Tibial nerve (tissue), 4 donors: ENCODE measurements at regions not wholly inside any gene's neighbourhood (a gene's known extent, or its start where the extent isn't known, plus 50 kb on each side); places are given as distances from the start of the nearest gene placed in this dataset.

Experiments used
- DNase-seq, 2 donors: peaks; one replicate each; pipeline ENCODE4 v3.0.0-alpha.2; 2019; ENCODE audit warnings: low spot score in 2 of 2
- H3K27ac ChIP-seq, 4 donors: fragments of 200-600 bp; sonication (generic) in 3 of 4; one replicate each; pipeline ENCODE4 v1.5.1; 2017 to 2019; ENCODE audit warnings: mild to moderate bottlenecking in 1 of 4
- H3K27me3 ChIP-seq, 2 donors: fragments of 200-600 bp; sonication (generic) in 1 of 2; one replicate each; pipeline versions ENCODE4 v1.5.1 to v1.6.0; 2017 to 2019
- H3K36me3 ChIP-seq, 3 donors: fragments of 200-600 bp; sonication (generic); one replicate each; pipeline ENCODE4 v1.5.1; 2018 to 2019
- H3K4me1 ChIP-seq, 4 donors: fragments of 200-600 bp; sonication (generic) in 3 of 4; one replicate each; pipeline ENCODE4 v1.5.1; 2017 to 2019
- H3K4me3 ChIP-seq, 4 donors: fragments of 200-600 bp; sonication (generic) in 3 of 4; one replicate each; pipeline ENCODE4 v1.5.1; 2017 to 2019; ENCODE audit warnings: mild to moderate bottlenecking in 1 of 4, moderate library complexity in 1 of 4
- H3K9me3 ChIP-seq, 4 donors: fragments of 200-600 bp; sonication (generic) in 3 of 4; one replicate each; pipeline ENCODE4 v1.5.1; 2017 to 2019
- EP300 ChIP-seq, 2 donors: sonication (generic); formaldehyde crosslinking; IDR thresholded peaks; one replicate each; pipeline ENCODE4 v1.6.1; 2017; ENCODE audit warnings: antibody characterized with exemption in 2 of 2, mild to moderate bottlenecking in 1 of 2
- POLR2A ChIP-seq, 2 donors: fragments of 450-650 bp; IDR thresholded peaks; one replicate each; pipeline ENCODE4 v1.6.1; 2017; ENCODE audit warnings: antibody characterized with exemption in 2 of 2, mild to moderate bottlenecking in 2 of 2, moderate library complexity in 2 of 2
- WGBS, 2 donors: methylation state at CpG; one replicate each; pipeline ENCODE4 v1.1.5; 2018; 5-methylcytosine and 5-hydroxymethylcytosine counted together
- TF ChIP-seq, protein P1 (sequence below), 5 experiments: fragments of 200-600 bp in 3 of 5; fragments of 450-650 bp in 2 of 5; sonication (generic) in 3 of 5; IDR thresholded peaks; one replicate each; pipeline ENCODE4 v1.5.1; 2016 to 2019; ENCODE audit warnings: antibody characterized with exemption in 5 of 5, mild to moderate bottlenecking in 3 of 5, moderate library complexity in 2 of 5

DNA sequence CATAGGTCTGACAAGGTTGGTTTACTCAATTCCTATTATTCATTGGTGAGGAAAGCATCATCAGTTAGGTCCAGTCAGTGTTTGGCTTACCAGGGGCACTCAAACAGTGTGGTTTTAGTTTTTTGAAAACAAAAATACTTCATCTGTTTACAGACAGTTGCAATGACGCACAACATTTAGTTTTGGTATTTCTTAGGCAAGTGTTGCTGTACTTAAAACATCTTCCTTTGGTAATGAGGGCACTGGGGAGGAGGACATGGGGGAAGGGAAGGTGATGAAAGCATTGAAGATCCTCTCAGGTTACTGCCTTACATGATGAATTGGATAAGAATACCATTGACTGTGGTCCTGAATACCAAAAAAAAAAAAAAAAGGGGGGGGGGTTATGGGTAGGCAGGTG lies 93.7 kb upstream of the MAOA start:
- no peaks in the 10 kb centered on the region for H3K9me3 ChIP-seq
- 61 to 85% methylated on average over 1 of the region's 1 CpG for WGBS, 2 donors

GRCh38 chrX:43564953-43565352 lies 91.1 kb upstream of the MAOA start:
- Histone ChIP-seq H3K27ac (peak overlapping the region in 1 of 4 donors; percentile 41), H3K9me3 (no peaks in the 10 kb centered on the region), H3K36me3 (no peaks in the 10 kb centered on the region), H3K4me3 (no peak overlapping the region), H3K27me3 (no peaks in the 10 kb centered on the region), H3K4me1 (no peaks in the 10 kb centered on the region)
- DNase-seq, result no peak
- 79 to 95% methylated on average over 2 of the region's 2 CpGs for WGBS, 2 donors
- TF ChIP-seq, protein P1, sequence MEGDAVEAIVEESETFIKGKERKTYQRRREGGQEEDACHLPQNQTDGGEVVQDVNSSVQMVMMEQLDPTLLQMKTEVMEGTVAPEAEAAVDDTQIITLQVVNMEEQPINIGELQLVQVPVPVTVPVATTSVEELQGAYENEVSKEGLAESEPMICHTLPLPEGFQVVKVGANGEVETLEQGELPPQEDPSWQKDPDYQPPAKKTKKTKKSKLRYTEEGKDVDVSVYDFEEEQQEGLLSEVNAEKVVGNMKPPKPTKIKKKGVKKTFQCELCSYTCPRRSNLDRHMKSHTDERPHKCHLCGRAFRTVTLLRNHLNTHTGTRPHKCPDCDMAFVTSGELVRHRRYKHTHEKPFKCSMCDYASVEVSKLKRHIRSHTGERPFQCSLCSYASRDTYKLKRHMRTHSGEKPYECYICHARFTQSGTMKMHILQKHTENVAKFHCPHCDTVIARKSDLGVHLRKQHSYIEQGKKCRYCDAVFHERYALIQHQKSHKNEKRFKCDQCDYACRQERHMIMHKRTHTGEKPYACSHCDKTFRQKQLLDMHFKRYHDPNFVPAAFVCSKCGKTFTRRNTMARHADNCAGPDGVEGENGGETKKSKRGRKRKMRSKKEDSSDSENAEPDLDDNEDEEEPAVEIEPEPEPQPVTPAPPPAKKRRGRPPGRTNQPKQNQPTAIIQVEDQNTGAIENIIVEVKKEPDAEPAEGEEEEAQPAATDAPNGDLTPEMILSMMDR (IDR thresholded peaks at IDR 0.05), result no peak
- TF ChIP-seq POLR2A (IDR thresholded peaks at IDR 0.05), result no peak
- no peak for TF ChIP-seq EP300 (IDR thresholded peaks at IDR 0.05)

More for the DNA sequence above, 93.7 kb upstream of the MAOA start:
- H3K36me3 ChIP-seq, result no peaks in the 10 kb centered on the region
- no peak overlapping the region for H3K27ac ChIP-seq
- TF ChIP-seq, protein P1 (IDR thresholded peaks at IDR 0.05), result no peak
- TF ChIP-seq EP300 (IDR thresholded peaks at IDR 0.05) (no peak), POLR2A (IDR thresholded peaks at IDR 0.05) (no peak)
- no peak for DNase-seq
- H3K4me1 ChIP-seq, result no peaks in the 10 kb centered on the region
- H3K4me3 ChIP-seq, result no peak overlapping the region
- H3K27me3 ChIP-seq, result no peaks in the 10 kb centered on the region

- no peaks in the 10 kb centered on the region for H3K9me3 ChIP-seq
- H3K36me3 ChIP-seq, result no peaks in the 10 kb centered on the region
- no peak overlapping the region for H3K27ac ChIP-seq
- no peak overlapping the region for H3K4me3 ChIP-seq
- H3K4me1 ChIP-seq, result no peaks in the 10 kb centered on the region
- no peaks in the 10 kb centered on the region for H3K27me3 ChIP-seq
- no peak for DNase-seq
- TF ChIP-seq POLR2A (IDR thresholded peaks at IDR 0.05), result no peak
- no peak for TF ChIP-seq EP300 (IDR thresholded peaks at IDR 0.05)
- TF ChIP-seq, protein P1 (IDR thresholded peaks at IDR 0.05), result no peak
Measured at GRCh38 chrX:43566170-43566569, 89.9 kb upstream of the MAOA start.

DNA sequence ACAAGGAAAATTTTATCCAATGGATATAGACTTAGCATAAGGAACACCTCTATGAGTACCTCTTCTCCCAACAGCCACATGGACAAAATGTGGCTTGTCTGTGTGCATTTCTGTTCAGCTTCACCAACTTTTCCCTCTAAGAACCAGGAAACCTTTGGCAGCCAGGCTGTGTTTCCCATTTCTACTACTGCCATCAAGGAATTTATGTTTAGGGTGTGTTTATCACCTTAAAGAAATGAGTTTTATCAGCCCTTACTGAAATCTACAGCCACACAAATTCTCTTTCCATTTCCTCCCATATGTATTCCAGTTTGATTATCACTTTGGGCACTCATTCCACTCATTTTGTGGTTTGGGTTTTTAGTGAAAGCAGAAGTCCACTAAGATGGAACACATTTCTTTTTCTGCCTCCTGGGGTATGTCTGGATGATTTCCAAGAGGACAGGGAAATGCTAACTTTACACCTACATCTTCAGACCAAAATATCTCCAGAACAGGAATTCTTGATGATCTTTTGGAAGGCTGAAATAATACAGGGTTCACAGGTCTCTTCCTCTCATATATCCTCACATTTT lies 82.6 kb upstream of the MAOA start:
- peak overlapping the region in 1 of 4 donors; percentile 15 for H3K27ac ChIP-seq
- H3K9me3 ChIP-seq, result no peaks in the 10 kb centered on the region
- H3K4me1 ChIP-seq, result no peaks in the 10 kb centered on the region
- TF ChIP-seq POLR2A (IDR thresholded peaks at IDR 0.05), result no peak
- TF ChIP-seq, protein P1 (IDR thresholded peaks at IDR 0.05), result no peak
- TF ChIP-seq EP300 (IDR thresholded peaks at IDR 0.05), result no peak
- no peak for DNase-seq
- no peaks in the 10 kb centered on the region for H3K27me3 ChIP-seq
- H3K4me3 ChIP-seq, result no peak overlapping the region
- no peaks in the 10 kb centered on the region for H3K36me3 ChIP-seq

DNA sequence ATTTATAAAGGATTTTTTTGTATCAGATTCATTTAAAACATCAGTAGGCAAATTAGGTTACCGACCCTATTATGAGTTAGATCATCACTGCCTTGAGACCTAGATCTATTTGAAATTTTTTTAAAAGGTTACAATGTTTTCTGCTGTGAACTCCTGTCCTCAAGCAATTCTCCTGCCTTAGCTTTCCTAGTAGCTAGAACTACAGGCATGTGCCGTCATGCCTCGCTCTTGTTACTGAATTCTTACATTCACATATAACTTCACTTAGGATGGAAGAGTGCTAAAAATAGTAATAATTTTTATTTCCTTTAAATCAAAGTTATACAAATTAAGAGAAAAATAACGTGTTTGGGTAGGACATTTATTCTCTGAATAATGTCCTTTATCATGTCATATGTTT lies 75.5 kb upstream of the MAOA start:
- Histone ChIP-seq H3K27ac (no peak overlapping the region), H3K4me3 (no peak overlapping the region), H3K27me3 (no peaks in the 10 kb centered on the region), H3K36me3 (no peaks in the 10 kb centered on the region), H3K4me1 (no peaks in the 10 kb centered on the region), H3K9me3 (no peaks in the 10 kb centered on the region)
- no peak for DNase-seq
- WGBS, 2 donors, result 82 to 91% methylated on average over 4 of the region's 4 CpGs
- no peak for TF ChIP-seq POLR2A (IDR thresholded peaks at IDR 0.05)
- TF ChIP-seq EP300 (IDR thresholded peaks at IDR 0.05), result no peak
- TF ChIP-seq, protein P1 (IDR thresholded peaks at IDR 0.05), result no peak
